ENCODE measurements at regions not wholly inside any gene's neighbourhood (a gene's known extent, or its start where the extent isn't known, plus 50 kb on each side); places are given as distances from the start of the nearest gene placed in this dataset.
"Not testable (repeated sequence)": the region's sequence is repeated elsewhere in the genome, so short reads cannot be mapped to it uniquely, and the experiment has no call there.

GRCh38 chr1:213417846-213418245, 366.8 kb downstream of the RPS6KC1 start:
- Histone ChIP-seq H4K20me1 (ENCODE audit: insufficient read depth, low read length) (no peaks in the 10 kb centered on the region), H2AFZ (ENCODE audit: low read length) (no peak overlapping the region), H3K36me3 (ENCODE audit: insufficient read depth, low read length) (no peaks in the 10 kb centered on the region), H3K4me1 (ENCODE audit: insufficient read depth, low read length, severe bottlenecking) (no peaks in the 10 kb centered on the region), H3K79me2 (ENCODE audit: insufficient read depth, low read length) (no peaks in the 10 kb centered on the region), H3K9me2 (ENCODE audit: low read depth, low read length) (no peaks in the 10 kb centered on the region), H3K27ac (ENCODE audit: low read depth, low read length, poor library complexity, severe bottlenecking) (no peak overlapping the region), H3K27me3 (ENCODE audit: insufficient read depth, low read length) (no peaks in the 10 kb centered on the region), H3K9ac (ENCODE audit: low read length) (no peak overlapping the region), H3K4me3 (ENCODE audit: low read depth, low read length, poor library complexity, severe bottlenecking) (no peak overlapping the region), H3K4me2 (ENCODE audit: low read length) (no peak overlapping the region), H3K9me3 (ENCODE audit: low read length) (no peaks in the 10 kb centered on the region), H3F3A (ENCODE audit: insufficient read depth, low read length) (no peaks in the 10 kb centered on the region)
- no peak for TF ChIP-seq CTCF (IDR thresholded peaks at IDR 0.05; ENCODE audit: low read length)
- TF ChIP-seq EZH2 (IDR thresholded peaks at IDR 0.05; ENCODE audit: borderline replicate concordance, low read length): no peak

GRCh38 chr1:213418268-213419071, 367.4 kb downstream of the RPS6KC1 start:
- Histone ChIP-seq H3K9ac (ENCODE audit: low read length) (no peak overlapping the region), H3K9me3 (ENCODE audit: low read length) (no peaks in the 10 kb centered on the region), H3F3A (ENCODE audit: insufficient read depth, low read length) (no peaks in the 10 kb centered on the region), H3K27me3 (ENCODE audit: insufficient read depth, low read length) (no peaks in the 10 kb centered on the region), H3K4me3 (ENCODE audit: low read depth, low read length, poor library complexity, severe bottlenecking) (no peak overlapping the region), H2AFZ (ENCODE audit: low read length) (no peak overlapping the region), H4K20me1 (ENCODE audit: insufficient read depth, low read length) (no peaks in the 10 kb centered on the region), H3K36me3 (ENCODE audit: insufficient read depth, low read length) (no peaks in the 10 kb centered on the region), H3K4me1 (ENCODE audit: insufficient read depth, low read length, severe bottlenecking) (no peaks in the 10 kb centered on the region), H3K79me2 (ENCODE audit: insufficient read depth, low read length) (no peaks in the 10 kb centered on the region), H3K4me2 (ENCODE audit: low read length) (no peak overlapping the region), H3K27ac (ENCODE audit: low read depth, low read length, poor library complexity, severe bottlenecking) (no peak overlapping the region), H3K9me2 (ENCODE audit: low read depth, low read length) (no peaks in the 10 kb centered on the region)
- TF ChIP-seq CTCF (IDR thresholded peaks at IDR 0.05; ENCODE audit: low read length) (no peak), EZH2 (IDR thresholded peaks at IDR 0.05; ENCODE audit: borderline replicate concordance, low read length) (no peak)

- no peaks in the 10 kb centered on the region for H3K4me1 ChIP-seq (ENCODE audit: insufficient read depth, low read length, severe bottlenecking)
- no peak overlapping the region for H3K9ac ChIP-seq (ENCODE audit: low read length)
- no peak overlapping the region for H3K4me3 ChIP-seq (ENCODE audit: low read depth, low read length, poor library complexity, severe bottlenecking)
- H3K4me2 ChIP-seq (ENCODE audit: low read length): no peak overlapping the region
- TF ChIP-seq CTCF (IDR thresholded peaks at IDR 0.05; ENCODE audit: low read length) (peak; percentile 11; the same call in 1 of the 2 replicates), EZH2 (IDR thresholded peaks at IDR 0.05; ENCODE audit: borderline replicate concordance, low read length) (no peak)
- H3K36me3 ChIP-seq (ENCODE audit: insufficient read depth, low read length): no peaks in the 10 kb centered on the region
- H3K9me3 ChIP-seq (ENCODE audit: low read length): no peaks in the 10 kb centered on the region
- no peak overlapping the region for H3K27ac ChIP-seq (ENCODE audit: low read depth, low read length, poor library complexity, severe bottlenecking)
- no peaks in the 10 kb centered on the region for H4K20me1 ChIP-seq (ENCODE audit: insufficient read depth, low read length)
- H2AFZ ChIP-seq (ENCODE audit: low read length): no peak overlapping the region
- H3K9me2 ChIP-seq (ENCODE audit: low read depth, low read length): no peaks in the 10 kb centered on the region
- H3K79me2 ChIP-seq (ENCODE audit: insufficient read depth, low read length): no peaks in the 10 kb centered on the region
- H3K27me3 ChIP-seq (ENCODE audit: insufficient read depth, low read length): no peaks in the 10 kb centered on the region
- H3F3A ChIP-seq (ENCODE audit: insufficient read depth, low read length): no peaks in the 10 kb centered on the region
Measured at GRCh38 chr1:213419401-213420030, 368.5 kb downstream of the RPS6KC1 start.

GRCh38 chr1:213421178-213421577, 370.1 kb downstream of the RPS6KC1 start:
- H3K79me2 ChIP-seq (ENCODE audit: insufficient read depth, low read length): not testable (repeated sequence)

More at GRCh38 chr1:213421178-213421577, 370.1 kb downstream of the RPS6KC1 start:
- not testable (repeated sequence) for H3K4me3 ChIP-seq (ENCODE audit: low read depth, low read length, poor library complexity, severe bottlenecking); H4K20me1 ChIP-seq (ENCODE audit: insufficient read depth, low read length); H3K9ac ChIP-seq (ENCODE audit: low read length); H2AFZ ChIP-seq (ENCODE audit: low read length); H3K36me3 ChIP-seq (ENCODE audit: insufficient read depth, low read length); H3K27me3 ChIP-seq (ENCODE audit: insufficient read depth, low read length); H3K4me2 ChIP-seq (ENCODE audit: low read length); H3K4me1 ChIP-seq (ENCODE audit: insufficient read depth, low read length, severe bottlenecking); H3F3A ChIP-seq (ENCODE audit: insufficient read depth, low read length); H3K27ac ChIP-seq (ENCODE audit: low read depth, low read length, poor library complexity, severe bottlenecking); H3K9me3 ChIP-seq (ENCODE audit: low read length); H3K9me2 ChIP-seq (ENCODE audit: low read depth, low read length)

Measured in OCI-LY1 (cell line).